Trophoblast cell (in vitro differentiated cells and primary cell): ENCODE measurements at regions not wholly inside any gene's neighbourhood (a gene's known extent, or its start where the extent isn't known, plus 50 kb on each side); places are given as distances from the start of the nearest gene placed in this dataset.
A peak's percentile ranks its signal among the peaks of the same experiment; 100 is the strongest.

Source experiments
- DNase-seq, 2 donors: peaks; one replicate each; pipeline ENCODE4 v3.0.0-alpha.2; 2016
- H2AFZ ChIP-seq: 2 replicates; pipeline ENCODE4 v1.6.1; 2013; ENCODE audit warnings: low read length, moderate library complexity, mild to moderate bottlenecking; ENCODE audit not compliant: insufficient read depth, poor library complexity
- H2AK5ac ChIP-seq: 2 replicates; pipeline ENCODE4 v1.6.1; 2013; ENCODE audit warnings: mild to moderate bottlenecking, low read length
- H2BK120ac ChIP-seq: 2 replicates; pipeline ENCODE4 v1.6.1; 2013; ENCODE audit warnings: low read length, mild to moderate bottlenecking, moderate library complexity; ENCODE audit not compliant: insufficient read depth, poor library complexity
- H2BK12ac ChIP-seq: 2 replicates; pipeline ENCODE4 v1.6.1; 2013; ENCODE audit warnings: mild to moderate bottlenecking, low read length, moderate library complexity
- H2BK5ac ChIP-seq: 2 replicates; pipeline ENCODE4 v1.6.1; 2013; ENCODE audit warnings: low read length, low read depth, moderate library complexity, mild to moderate bottlenecking; ENCODE audit not compliant: poor library complexity
- H3K14ac ChIP-seq: 2 replicates; pipeline ENCODE4 v1.6.1; 2013; ENCODE audit warnings: mild to moderate bottlenecking, low read length
- H3K18ac ChIP-seq: 2 replicates; pipeline ENCODE4 v1.6.1; 2013; ENCODE audit warnings: mild to moderate bottlenecking, low read length
- H3K23ac ChIP-seq: 2 replicates; pipeline ENCODE4 v1.6.1; 2013; ENCODE audit warnings: low read length
- H3K27ac ChIP-seq: 2 replicates; pipeline ENCODE4 v1.5.1; 2013; ENCODE audit warnings: low read depth, mild to moderate bottlenecking, inconsistent platforms, low read length, moderate library complexity
- H3K27me3 ChIP-seq: 2 replicates; pipeline ENCODE4 v1.6.1; 2013; ENCODE audit warnings: inconsistent platforms, mild to moderate bottlenecking, low read length, moderate library complexity; ENCODE audit not compliant: insufficient read depth
- H3K36me3 ChIP-seq, 2 experiments: 1 replicate in 1 of 2; 2 replicates in 1 of 2; pipeline ENCODE4 v1.6.1; 2013; ENCODE audit warnings: low read length in 2 of 2, mild to moderate bottlenecking in 2 of 2, moderate library complexity in 1 of 2; ENCODE audit not compliant: insufficient read depth in 2 of 2, control insufficient read depth in 1 of 2
- H3K4ac ChIP-seq: 2 replicates; pipeline ENCODE4 v1.6.1; 2013; ENCODE audit warnings: low read depth, mild to moderate bottlenecking, low read length, moderate library complexity
- H3K4me1 ChIP-seq, 2 experiments: 1 replicate in 1 of 2; 2 replicates in 1 of 2; pipeline ENCODE4 v1.6.1; 2013; ENCODE audit warnings: low read length in 2 of 2, mild to moderate bottlenecking in 2 of 2, moderate library complexity in 1 of 2; ENCODE audit not compliant: insufficient read depth in 2 of 2, control insufficient read depth in 1 of 2
- H3K4me2 ChIP-seq: 2 replicates; pipeline ENCODE4 v1.6.1; 2013; ENCODE audit warnings: inconsistent platforms, mild to moderate bottlenecking, low read length, moderate library complexity
- H3K4me3 ChIP-seq: 2 replicates; pipeline ENCODE4 v1.5.1; 2013; ENCODE audit warnings: mild to moderate bottlenecking, low read depth, low read length, inconsistent platforms
- H3K79me1 ChIP-seq: one replicate; pipeline ENCODE4 v1.6.1; 2013; ENCODE audit warnings: low read length
- H3K79me2 ChIP-seq: 2 replicates; pipeline ENCODE4 v1.6.1; 2013; ENCODE audit warnings: low read length, mild to moderate bottlenecking; ENCODE audit not compliant: control insufficient read depth, insufficient read depth, poor library complexity
- H3K9ac ChIP-seq: 2 replicates; pipeline ENCODE4 v1.6.1; 2013; ENCODE audit warnings: mild to moderate bottlenecking, low read length
- H3K9me3 ChIP-seq: 2 replicates; pipeline ENCODE4 v1.6.1; 2013; ENCODE audit warnings: low read depth, mild to moderate bottlenecking, control low read depth, inconsistent platforms, low read length; ENCODE audit not compliant: insufficient read depth
- H4K12ac ChIP-seq: 2 replicates; pipeline ENCODE4 v1.6.1; 2013; ENCODE audit warnings: low read depth, mild to moderate bottlenecking, low read length, moderate library complexity
- H4K8ac ChIP-seq: 2 replicates; pipeline ENCODE4 v1.6.1; 2013; ENCODE audit warnings: low read depth, mild to moderate bottlenecking, low read length, moderate library complexity
- H4K91ac ChIP-seq: one replicate; pipeline ENCODE4 v1.6.1; 2013; ENCODE audit warnings: low read depth, mild to moderate bottlenecking, low read length, moderate library complexity
- WGBS: extraction: QIAGEN DNeasy Blood & Tissue Kit; methylation state at CpG from one replicate; pipeline ENCODE4 v1.1.7; 2013; ENCODE audit warnings: missing lambda C conversion rate; ENCODE audit not compliant: insufficient read length, insufficient coverage; ENCODE audit errors: extremely low coverage; 5-methylcytosine and 5-hydroxymethylcytosine counted together

- DNase-seq: no peak
- no CpG with 5 or more reads among the region's 6 CpGs for WGBS
- no peak overlapping the region for H3K4ac ChIP-seq
- no peaks in the 10 kb centered on the region for H3K36me3 ChIP-seq
- H3K27ac ChIP-seq: no peak overlapping the region
- H3K79me2 ChIP-seq: no peaks in the 10 kb centered on the region
- no peak overlapping the region for H3K9ac ChIP-seq
- H4K12ac ChIP-seq: no peak overlapping the region
- H4K91ac ChIP-seq: no peak overlapping the region
- no peaks in the 10 kb centered on the region for H3K9me3 ChIP-seq
- no peaks in the 10 kb centered on the region for H3K27me3 ChIP-seq
- H3K4me1 ChIP-seq: peaks cover 2 to 6% of the 10 kb centered on the region in 2 experiments
- no peak overlapping the region for H3K18ac ChIP-seq
- no peak overlapping the region for H2BK120ac ChIP-seq
- H2BK12ac ChIP-seq: no peak overlapping the region
- H3K14ac ChIP-seq: no peak overlapping the region
- H2AK5ac ChIP-seq: no peak overlapping the region
- no peak overlapping the region for H2BK5ac ChIP-seq
- no peak overlapping the region for H3K4me2 ChIP-seq
- H3K79me1 ChIP-seq: peaks cover 3% of the 10 kb centered on the region
- H3K23ac ChIP-seq: no peak overlapping the region
- no peak overlapping the region for H4K8ac ChIP-seq
- H3K4me3 ChIP-seq: no peak overlapping the region
- H2AFZ ChIP-seq: no peak overlapping the region
Observed at GRCh38 chr13:80133631-80134261, 207.2 kb downstream of the SPRY2 start.

GRCh38 chr13:80132741-80133601 lies 208.0 kb downstream of the SPRY2 start:
- no peak overlapping the region for H4K12ac ChIP-seq
- no peak overlapping the region for H3K27ac ChIP-seq
- H3K4me1 ChIP-seq: peaks cover 2 to 6% of the 10 kb centered on the region in 2 experiments
- no peak overlapping the region for H2AFZ ChIP-seq
- H3K36me3 ChIP-seq: no peaks in the 10 kb centered on the region
- no peak for DNase-seq
- peaks cover 4% of the 10 kb centered on the region for H3K79me1 ChIP-seq
- H3K14ac ChIP-seq: no peak overlapping the region
- no CpG with 5 or more reads among the region's 11 CpGs for WGBS
- peak overlapping the region; percentile 7 for H3K4me2 ChIP-seq
- no peak overlapping the region for H3K4me3 ChIP-seq
- H3K9me3 ChIP-seq: no peaks in the 10 kb centered on the region
- H2BK120ac ChIP-seq: no peak overlapping the region
- no peak overlapping the region for H2BK12ac ChIP-seq
- no peak overlapping the region for H4K8ac ChIP-seq
- H4K91ac ChIP-seq: peak overlapping the region; percentile 7
- H3K23ac ChIP-seq: no peak overlapping the region
- H2BK5ac ChIP-seq: no peak overlapping the region
- H3K18ac ChIP-seq: no peak overlapping the region
- H3K4ac ChIP-seq: no peak overlapping the region
- H3K79me2 ChIP-seq: no peaks in the 10 kb centered on the region
- no peaks in the 10 kb centered on the region for H3K27me3 ChIP-seq
- H3K9ac ChIP-seq: no peak overlapping the region
- no peak overlapping the region for H2AK5ac ChIP-seq

GRCh38 chr13:80131204-80131603 lies 209.7 kb downstream of the SPRY2 start:
- no peak overlapping the region for H3K18ac ChIP-seq
- H4K91ac ChIP-seq: no peak overlapping the region
- H3K9me3 ChIP-seq: no peaks in the 10 kb centered on the region

GRCh38 chr13:80126389-80127068 lies 214.4 kb downstream of the SPRY2 start:
- H2BK120ac ChIP-seq: no peak overlapping the region
- no peak overlapping the region for H2BK12ac ChIP-seq
- peaks cover 9% of the 10 kb centered on the region for H3K79me1 ChIP-seq
- H2AK5ac ChIP-seq: no peak overlapping the region
- H3K4ac ChIP-seq: no peak overlapping the region
- H3K79me2 ChIP-seq: no peaks in the 10 kb centered on the region
- WGBS: no CpG with 5 or more reads among the region's 1 CpG
- H3K4me3 ChIP-seq: no peak overlapping the region
- H3K14ac ChIP-seq: no peak overlapping the region
- peaks cover 2 to 5% of the 10 kb centered on the region in 2 experiments for H3K4me1 ChIP-seq
- no peak overlapping the region for H3K23ac ChIP-seq
- H3K27ac ChIP-seq: peak overlapping the region; percentile 18
- no peak overlapping the region for H2BK5ac ChIP-seq
- no peak overlapping the region for H3K4me2 ChIP-seq
- no peak overlapping the region for H3K9ac ChIP-seq
- H4K12ac ChIP-seq: no peak overlapping the region
- no peak overlapping the region for H3K18ac ChIP-seq
- H3K9me3 ChIP-seq: no peaks in the 10 kb centered on the region
- no peak overlapping the region for H2AFZ ChIP-seq
- H3K36me3 ChIP-seq: no peaks in the 10 kb centered on the region
- no peaks in the 10 kb centered on the region for H3K27me3 ChIP-seq
- H4K91ac ChIP-seq: peak overlapping the region; percentile 58
- DNase-seq: no peak
- no peak overlapping the region for H4K8ac ChIP-seq

More at GRCh38 chr13:80131204-80131603, 209.7 kb downstream of the SPRY2 start:
- no peak overlapping the region for H3K27ac ChIP-seq
- H3K4ac ChIP-seq: no peak overlapping the region
- H2AFZ ChIP-seq: no peak overlapping the region
- H3K79me1 ChIP-seq: peaks cover 10% of the 10 kb centered on the region
- DNase-seq: peak in 1 of 2 donors; percentile 1
- no peak overlapping the region for H2BK5ac ChIP-seq
- no peaks in the 10 kb centered on the region for H3K36me3 ChIP-seq
- WGBS: no CpG with 5 or more reads among the region's 4 CpGs
- no peaks in the 10 kb centered on the region for H3K79me2 ChIP-seq
- H3K27me3 ChIP-seq: no peaks in the 10 kb centered on the region
- no peak overlapping the region for H3K4me2 ChIP-seq
- H2AK5ac ChIP-seq: no peak overlapping the region
- H3K23ac ChIP-seq: no peak overlapping the region
- H2BK120ac ChIP-seq: no peak overlapping the region
- no peak overlapping the region for H2BK12ac ChIP-seq
- peaks cover 7 to 8% of the 10 kb centered on the region in 2 experiments for H3K4me1 ChIP-seq
- no peak overlapping the region for H3K4me3 ChIP-seq
- H3K9ac ChIP-seq: no peak overlapping the region
- no peak overlapping the region for H3K14ac ChIP-seq
- H4K12ac ChIP-seq: no peak overlapping the region
- no peak overlapping the region for H4K8ac ChIP-seq
